Choroid plexus epithelial cell (primary cell): ENCODE measurements at regions not wholly inside any gene's neighbourhood (a gene's known extent, or its start where the extent isn't known, plus 50 kb on each side); places are given as distances from the start of the nearest gene placed in this dataset.

Experiments
- DNase-seq: peaks from one replicate; pipeline ENCODE4 v3.0.0-alpha.2; 2010; ENCODE audit warnings: low read depth
- H3K4me3 ChIP-seq: 2 replicates; pipeline ENCODE4 v1.5.1; 2011; ENCODE audit warnings: low read depth, mild to moderate bottlenecking, control low read depth, low read length, moderate library complexity
- CTCF ChIP-seq: conservative IDR thresholded peaks from 2 replicates; pipeline ENCODE4 v1.5.1; 2011; ENCODE audit warnings: low read depth, mild to moderate bottlenecking, control low read depth, inconsistent platforms, low read length, moderate library complexity

DNA sequence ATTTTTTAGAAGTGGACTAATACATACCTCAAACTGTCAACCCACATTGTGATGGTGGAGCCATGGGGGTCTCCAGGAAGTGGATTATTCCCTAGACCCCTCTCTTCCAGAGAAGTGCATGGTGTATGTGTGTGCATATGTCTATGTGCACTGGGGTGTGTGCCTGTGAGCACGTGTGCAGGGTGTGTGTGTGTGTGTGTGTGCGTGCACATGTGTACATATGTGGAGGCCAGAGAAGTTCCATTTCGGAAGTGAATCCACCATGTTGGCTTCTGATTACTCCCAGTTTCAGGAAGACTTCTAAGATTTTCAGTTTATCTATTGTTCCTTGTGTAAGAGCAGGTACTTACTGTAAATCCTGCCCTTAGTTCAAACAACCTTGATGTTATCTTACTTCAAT lies 208.5 kb upstream of the SULF2 start:
- H3K4me3 ChIP-seq = no peak overlapping the region
- no peak for TF ChIP-seq CTCF
- no peak for DNase-seq

DNA sequence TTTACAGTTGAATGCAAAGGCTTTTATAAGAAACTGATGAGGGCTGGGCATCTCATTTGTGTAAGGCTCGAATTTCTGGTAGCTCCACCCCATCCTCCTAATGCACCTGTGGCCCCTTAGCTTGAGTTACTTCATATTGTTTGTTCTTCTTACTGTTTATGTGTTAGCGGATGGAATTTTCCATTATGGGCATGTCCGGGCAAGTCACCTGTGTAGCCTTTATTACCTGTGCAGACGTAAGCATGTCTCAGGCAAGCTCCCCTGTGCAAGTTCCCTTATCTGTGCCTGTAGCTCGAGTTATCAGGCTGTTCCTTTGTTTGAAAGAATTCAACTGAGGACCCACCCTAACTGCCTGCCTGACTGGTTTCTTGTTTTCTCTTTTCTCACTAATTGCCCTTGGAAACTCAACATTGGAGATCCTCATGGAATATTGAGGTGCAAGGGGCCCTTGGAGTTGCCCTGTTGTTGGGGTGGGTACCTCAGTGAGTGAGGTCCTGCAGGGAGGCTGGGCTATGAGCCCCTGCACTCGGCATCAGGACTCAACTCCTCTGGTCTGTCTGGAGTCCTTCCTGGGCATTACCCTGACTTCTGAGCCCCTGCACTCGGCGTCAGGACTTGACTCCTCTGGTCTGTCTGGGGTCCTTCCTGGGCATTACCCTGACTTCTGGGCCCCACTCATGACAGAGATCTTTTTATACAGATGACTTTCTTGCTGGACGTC lies 207.9 kb upstream of the SULF2 start:
- no peak overlapping the region for H3K4me3 ChIP-seq
- TF ChIP-seq CTCF = no peak
- DNase-seq = no peak

- DNase-seq = no peak
- no peak for TF ChIP-seq CTCF
- H3K4me3 ChIP-seq = no peak overlapping the region
These were observed 206.7 kb upstream of the SULF2 start for GRCh38 chr20:47991875-47992488.

- TF ChIP-seq CTCF = no peak
- no peak for DNase-seq
- no peak overlapping the region for H3K4me3 ChIP-seq
These were observed 205.3 kb upstream of the SULF2 start for GRCh38 chr20:47990507-47991150.

GRCh38 chr20:47989957-47990356 lies 204.7 kb upstream of the SULF2 start:
- no peak for TF ChIP-seq CTCF
- no peak overlapping the region for H3K4me3 ChIP-seq
- no peak for DNase-seq

DNA sequence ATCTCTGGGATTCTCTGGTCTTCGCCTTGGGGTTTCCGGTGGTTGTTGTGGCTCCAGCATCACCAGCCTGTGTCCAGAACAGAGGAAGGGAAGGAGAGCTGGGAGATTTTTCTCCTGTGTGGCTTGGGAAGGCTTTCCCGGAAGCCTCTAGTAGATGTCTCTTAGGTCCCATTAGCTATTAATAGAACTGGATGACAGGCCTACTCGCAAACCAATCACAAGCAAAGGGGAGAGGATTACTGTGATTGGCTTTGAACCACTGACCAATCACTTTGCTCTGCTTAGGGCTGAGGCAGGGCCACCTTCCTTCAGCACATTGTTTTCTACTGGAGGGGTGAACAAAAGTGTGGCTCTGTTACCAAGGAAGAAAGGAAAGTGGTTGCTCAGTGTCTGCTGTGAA lies 203.4 kb upstream of the SULF2 start:
- no peak for TF ChIP-seq CTCF
- DNase-seq = no peak
- no peak overlapping the region for H3K4me3 ChIP-seq
